Lower leg skin (tissue), 3 donors: ENCODE measurements at regions not wholly inside any gene's neighbourhood (a gene's known extent, or its start where the extent isn't known, plus 50 kb on each side); places are given as distances from the start of the nearest gene placed in this dataset.

Experiments
- CTCF ChIP-seq, 3 donors: fragments of 450-650 bp; IDR thresholded peaks; one replicate each; pipeline ENCODE4 v1.5.1; 2016; ENCODE audit warnings: antibody characterized with exemption in 3 of 3, mild to moderate bottlenecking in 3 of 3, moderate library complexity in 2 of 3
- POLR2A ChIP-seq, 2 donors: fragments of 450-650 bp; IDR thresholded peaks; one replicate each; pipeline ENCODE4 v1.6.1; 2016 to 2017; ENCODE audit warnings: antibody characterized with exemption in 2 of 2, mild to moderate bottlenecking in 1 of 2, moderate library complexity in 1 of 2

- TF ChIP-seq CTCF (IDR thresholded peaks at IDR 0.05) = no peak
- no peak for TF ChIP-seq POLR2A (IDR thresholded peaks at IDR 0.05)
These were observed 102.3 kb upstream of the OSR1 start for GRCh38 chr2:19460761-19461160.
